WTC11 (cell line): ENCODE measurements at regions not wholly inside any gene's neighbourhood (a gene's known extent, or its start where the extent isn't known, plus 50 kb on each side); places are given as distances from the start of the nearest gene placed in this dataset.
A peak's percentile ranks its signal among the peaks of the same experiment; 100 is the strongest.

ENCODE experiments used
- ATAC-seq: fragments of 200-7000 bp; cut with Tn5 transposase; 2 replicates; pipeline ENCODE4 v1.10.0; 2021; ENCODE audit warnings: mild to moderate bottlenecking, moderate library complexity
- CTCF ChIA-PET: fragments of 300-600 bp; sonication (Branson Sonifier 250); formaldehyde crosslinking; loops from one replicate; lab custom pipeline; 2021; ENCODE audit warnings: antibody characterized with exemption; lab: Charles Lee
- POLR2A ChIA-PET: fragments of 350-600 bp; sonication (Branson Sonifier 250); formaldehyde crosslinking; loops from one replicate; lab custom pipeline; 2021; ENCODE audit warnings: antibody characterized with exemption; lab: Charles Lee
- DNase-seq: peaks from one replicate; pipeline ENCODE4 v3.0.0; 2021; ENCODE audit warnings: low spot score
- H3K27ac Mint-ChIP-seq: 2 replicates; pipeline ENCODE4 v1.8.0; 2021; ENCODE audit warnings: mixed read lengths
- H3K27me3 Mint-ChIP-seq: 2 replicates; pipeline ENCODE4 v1.8.0; 2021; ENCODE audit warnings: low read depth, mild to moderate bottlenecking, moderate library complexity, mixed read lengths
- H3K36me3 Mint-ChIP-seq: 2 replicates; pipeline ENCODE4 v1.8.0; 2021; ENCODE audit warnings: mixed read lengths
- H3K4me1 Mint-ChIP-seq: 2 replicates; pipeline ENCODE4 v1.8.0; 2022; ENCODE audit warnings: mixed read lengths
- H3K4me3 Mint-ChIP-seq: 2 replicates; pipeline ENCODE4 v1.8.0; 2021; ENCODE audit warnings: mild to moderate bottlenecking, moderate library complexity, mixed read lengths
- H3K9me3 Mint-ChIP-seq: 2 replicates; pipeline ENCODE4 v1.8.0; 2021; ENCODE audit warnings: mixed read lengths
- CREB1 ChIP-seq: sonication (generic); formaldehyde crosslinking; IDR thresholded peaks from 2 replicates; pipeline ENCODE4 v1.8.0; 2023; ENCODE audit warnings: mild to moderate bottlenecking, missing genetic modification reagents
- E2F1 ChIP-seq: sonication (generic); formaldehyde crosslinking; IDR thresholded peaks from 2 replicates; pipeline ENCODE4 v1.8.0; 2022; ENCODE audit warnings: mild to moderate bottlenecking, missing genetic modification reagents
- EMX1 ChIP-seq: fragments of 250-450 bp; sonication (Bioruptor Pico); IDR thresholded peaks from 2 replicates; pipeline ENCODE4 v1.8.0; 2021; ENCODE audit warnings: mild to moderate bottlenecking
- FOXK1 ChIP-seq: sonication (generic); formaldehyde crosslinking; IDR thresholded peaks from 2 replicates; pipeline ENCODE4 v1.8.0; 2022; ENCODE audit warnings: mild to moderate bottlenecking, moderate library complexity, missing genetic modification reagents
- FOXP4 ChIP-seq: sonication (generic); formaldehyde crosslinking; IDR thresholded peaks from 2 replicates; pipeline ENCODE4 v1.8.0; 2022; ENCODE audit warnings: mild to moderate bottlenecking, missing genetic modification reagents
- GRHL2 ChIP-seq: fragments of 250-450 bp; sonication (Bioruptor Pico); IDR thresholded peaks from 2 replicates; pipeline ENCODE4 v1.8.0; 2022; ENCODE audit warnings: mild to moderate bottlenecking, moderate library complexity; ENCODE audit not compliant: insufficient replicate concordance, severe bottlenecking
- IRF1 ChIP-seq: sonication (generic); formaldehyde crosslinking; IDR thresholded peaks from 2 replicates; pipeline ENCODE4 v1.8.0; 2023; ENCODE audit warnings: missing genetic modification reagents
- IRF2 ChIP-seq: sonication (generic); formaldehyde crosslinking; IDR thresholded peaks from 2 replicates; pipeline ENCODE4 v1.8.0; 2022; ENCODE audit warnings: low read depth, missing genetic modification reagents, borderline replicate concordance
- MXD4 ChIP-seq: fragments of 250-450 bp; sonication (Bioruptor Pico); IDR thresholded peaks from 2 replicates; pipeline ENCODE4 v1.8.0; 2021; ENCODE audit warnings: mild to moderate bottlenecking, moderate library complexity, borderline replicate concordance
- NFATC4 ChIP-seq: fragments of 250-450 bp; sonication (Bioruptor Pico); IDR thresholded peaks from 2 replicates; pipeline ENCODE4 v1.9.0; 2021; ENCODE audit warnings: mild to moderate bottlenecking
- SMAD3 ChIP-seq: sonication (generic); formaldehyde crosslinking; IDR thresholded peaks from 2 replicates; pipeline ENCODE4 v1.8.0; 2022; ENCODE audit warnings: missing genetic modification reagents, mild to moderate bottlenecking, borderline replicate concordance
- TCF7 ChIP-seq: sonication (generic); formaldehyde crosslinking; IDR thresholded peaks from 2 replicates; pipeline ENCODE4 v1.8.0; 2022; ENCODE audit warnings: mild to moderate bottlenecking, low read depth, missing genetic modification reagents, moderate library complexity
- ZBTB21 ChIP-seq: sonication (generic); formaldehyde crosslinking; IDR thresholded peaks from 2 replicates; pipeline ENCODE4 v1.8.1; 2023; ENCODE audit warnings: mild to moderate bottlenecking, missing genetic modification reagents, borderline replicate concordance
- ZBTB43 ChIP-seq: sonication (generic); formaldehyde crosslinking; IDR thresholded peaks from 2 replicates; pipeline ENCODE4 v1.8.1; 2023; ENCODE audit warnings: mild to moderate bottlenecking, missing genetic modification reagents
- ZNF138 ChIP-seq: sonication (generic); formaldehyde crosslinking; conservative IDR thresholded peaks from 2 replicates; pipeline ENCODE4 v1.8.1; 2022; ENCODE audit warnings: mild to moderate bottlenecking, moderate library complexity, missing genetic modification reagents
- ZNF396 ChIP-seq: fragments of 250-450 bp; sonication (Bioruptor Pico); IDR thresholded peaks from 2 replicates; pipeline ENCODE4 v1.8.0; 2021; ENCODE audit warnings: mild to moderate bottlenecking, moderate library complexity, borderline replicate concordance
- ZNF416 ChIP-seq: fragments of 250-450 bp; sonication (Bioruptor Pico); IDR thresholded peaks from 2 replicates; pipeline ENCODE4 v1.9.0; 2021; ENCODE audit warnings: mild to moderate bottlenecking, inconsistent platforms
- ZSCAN18 ChIP-seq: fragments of 250-450 bp; sonication (Bioruptor Pico); IDR thresholded peaks from 2 replicates; pipeline ENCODE4 v2.1.2; 2022; ENCODE audit warnings: mild to moderate bottlenecking, moderate library complexity
- TF ChIP-seq, protein P1 (sequence below): sonication (generic); formaldehyde crosslinking; IDR thresholded peaks from 2 replicates; pipeline ENCODE4 v1.8.1; 2023; ENCODE audit warnings: mild to moderate bottlenecking, missing genetic modification reagents
- TF ChIP-seq, protein P2 (sequence below): fragments of 250-450 bp; sonication (Bioruptor Pico); IDR thresholded peaks from 2 replicates; pipeline ENCODE4 v1.9.0; 2021; ENCODE audit warnings: mild to moderate bottlenecking, borderline replicate concordance
- TF ChIP-seq, protein P3 (sequence below): fragments of 250-450 bp; sonication (Bioruptor Pico); IDR thresholded peaks from 2 replicates; pipeline ENCODE4 v1.8.0; 2021; ENCODE audit warnings: mild to moderate bottlenecking

DNA sequence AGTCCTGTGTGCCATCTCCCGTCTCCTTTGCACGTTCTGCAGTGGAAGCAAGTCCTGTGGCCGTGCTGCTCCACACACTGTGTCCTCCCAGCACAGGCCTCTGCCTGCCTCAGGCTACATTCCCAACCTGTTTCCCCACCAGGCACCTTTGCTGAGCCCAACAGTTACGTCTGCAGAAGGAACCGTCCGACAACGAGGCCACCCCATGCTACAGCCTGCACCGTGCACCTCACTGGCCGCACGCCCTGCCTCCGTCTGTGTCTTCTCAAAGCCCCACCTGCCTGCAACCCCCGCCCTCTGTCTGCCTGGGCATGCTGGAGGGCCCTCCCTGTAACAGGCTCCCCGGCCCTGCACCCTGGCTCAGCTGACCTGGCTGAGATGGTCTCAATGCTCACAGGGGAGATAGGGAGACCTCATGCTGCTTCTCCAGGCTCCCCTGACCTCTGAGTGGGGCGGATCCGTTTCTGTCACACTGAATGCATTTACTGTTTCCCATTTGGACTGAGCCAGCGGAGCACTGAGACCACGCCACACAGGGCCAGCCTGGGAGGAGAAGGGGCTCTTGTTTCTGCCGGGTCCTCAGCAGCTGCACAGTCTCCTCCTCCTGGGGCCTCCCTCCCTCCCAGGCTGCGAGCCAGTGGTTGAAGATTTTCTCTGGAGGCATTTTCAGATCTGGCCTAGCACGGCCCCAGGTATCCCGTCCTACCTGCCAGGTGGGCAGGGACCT is 109.1 kb upstream of the OTOS start (continued):
- TF ChIP-seq ZSCAN18 (no peak), SMAD3 (CRISPR knock-in tag) (no peak), CREB1 (no peak), IRF1 (no peak), EMX1 (CRISPR knock-in tag) (no peak), GRHL2 (CRISPR knock-in tag) (no peak), NFATC4 (CRISPR knock-in tag) (no peak), ZNF396 (no peak)
- TF ChIP-seq, protein P1, sequence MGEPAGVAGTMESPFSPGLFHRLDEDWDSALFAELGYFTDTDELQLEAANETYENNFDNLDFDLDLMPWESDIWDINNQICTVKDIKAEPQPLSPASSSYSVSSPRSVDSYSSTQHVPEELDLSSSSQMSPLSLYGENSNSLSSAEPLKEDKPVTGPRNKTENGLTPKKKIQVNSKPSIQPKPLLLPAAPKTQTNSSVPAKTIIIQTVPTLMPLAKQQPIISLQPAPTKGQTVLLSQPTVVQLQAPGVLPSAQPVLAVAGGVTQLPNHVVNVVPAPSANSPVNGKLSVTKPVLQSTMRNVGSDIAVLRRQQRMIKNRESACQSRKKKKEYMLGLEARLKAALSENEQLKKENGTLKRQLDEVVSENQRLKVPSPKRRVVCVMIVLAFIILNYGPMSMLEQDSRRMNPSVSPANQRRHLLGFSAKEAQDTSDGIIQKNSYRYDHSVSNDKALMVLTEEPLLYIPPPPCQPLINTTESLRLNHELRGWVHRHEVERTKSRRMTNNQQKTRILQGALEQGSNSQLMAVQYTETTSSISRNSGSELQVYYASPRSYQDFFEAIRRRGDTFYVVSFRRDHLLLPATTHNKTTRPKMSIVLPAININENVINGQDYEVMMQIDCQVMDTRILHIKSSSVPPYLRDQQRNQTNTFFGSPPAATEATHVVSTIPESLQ (CRISPR knock-in tag), result no peak
- TF ChIP-seq, protein P2, sequence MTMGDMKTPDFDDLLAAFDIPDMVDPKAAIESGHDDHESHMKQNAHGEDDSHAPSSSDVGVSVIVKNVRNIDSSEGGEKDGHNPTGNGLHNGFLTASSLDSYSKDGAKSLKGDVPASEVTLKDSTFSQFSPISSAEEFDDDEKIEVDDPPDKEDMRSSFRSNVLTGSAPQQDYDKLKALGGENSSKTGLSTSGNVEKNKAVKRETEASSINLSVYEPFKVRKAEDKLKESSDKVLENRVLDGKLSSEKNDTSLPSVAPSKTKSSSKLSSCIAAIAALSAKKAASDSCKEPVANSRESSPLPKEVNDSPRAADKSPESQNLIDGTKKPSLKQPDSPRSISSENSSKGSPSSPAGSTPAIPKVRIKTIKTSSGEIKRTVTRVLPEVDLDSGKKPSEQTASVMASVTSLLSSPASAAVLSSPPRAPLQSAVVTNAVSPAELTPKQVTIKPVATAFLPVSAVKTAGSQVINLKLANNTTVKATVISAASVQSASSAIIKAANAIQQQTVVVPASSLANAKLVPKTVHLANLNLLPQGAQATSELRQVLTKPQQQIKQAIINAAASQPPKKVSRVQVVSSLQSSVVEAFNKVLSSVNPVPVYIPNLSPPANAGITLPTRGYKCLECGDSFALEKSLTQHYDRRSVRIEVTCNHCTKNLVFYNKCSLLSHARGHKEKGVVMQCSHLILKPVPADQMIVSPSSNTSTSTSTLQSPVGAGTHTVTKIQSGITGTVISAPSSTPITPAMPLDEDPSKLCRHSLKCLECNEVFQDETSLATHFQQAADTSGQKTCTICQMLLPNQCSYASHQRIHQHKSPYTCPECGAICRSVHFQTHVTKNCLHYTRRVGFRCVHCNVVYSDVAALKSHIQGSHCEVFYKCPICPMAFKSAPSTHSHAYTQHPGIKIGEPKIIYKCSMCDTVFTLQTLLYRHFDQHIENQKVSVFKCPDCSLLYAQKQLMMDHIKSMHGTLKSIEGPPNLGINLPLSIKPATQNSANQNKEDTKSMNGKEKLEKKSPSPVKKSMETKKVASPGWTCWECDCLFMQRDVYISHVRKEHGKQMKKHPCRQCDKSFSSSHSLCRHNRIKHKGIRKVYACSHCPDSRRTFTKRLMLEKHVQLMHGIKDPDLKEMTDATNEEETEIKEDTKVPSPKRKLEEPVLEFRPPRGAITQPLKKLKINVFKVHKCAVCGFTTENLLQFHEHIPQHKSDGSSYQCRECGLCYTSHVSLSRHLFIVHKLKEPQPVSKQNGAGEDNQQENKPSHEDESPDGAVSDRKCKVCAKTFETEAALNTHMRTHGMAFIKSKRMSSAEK, result no peak
- TF ChIP-seq, protein P3, sequence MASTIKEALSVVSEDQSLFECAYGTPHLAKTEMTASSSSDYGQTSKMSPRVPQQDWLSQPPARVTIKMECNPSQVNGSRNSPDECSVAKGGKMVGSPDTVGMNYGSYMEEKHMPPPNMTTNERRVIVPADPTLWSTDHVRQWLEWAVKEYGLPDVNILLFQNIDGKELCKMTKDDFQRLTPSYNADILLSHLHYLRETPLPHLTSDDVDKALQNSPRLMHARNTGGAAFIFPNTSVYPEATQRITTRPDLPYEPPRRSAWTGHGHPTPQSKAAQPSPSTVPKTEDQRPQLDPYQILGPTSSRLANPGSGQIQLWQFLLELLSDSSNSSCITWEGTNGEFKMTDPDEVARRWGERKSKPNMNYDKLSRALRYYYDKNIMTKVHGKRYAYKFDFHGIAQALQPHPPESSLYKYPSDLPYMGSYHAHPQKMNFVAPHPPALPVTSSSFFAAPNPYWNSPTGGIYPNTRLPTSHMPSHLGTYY, result no peak

GRCh38 chr2:240250150-240250984 is 109.9 kb upstream of the OTOS start:
- DNase-seq, result no peak
- H3K36me3 Mint-ChIP-seq, result no peaks in the 10 kb centered on the region
- POLR2A ChIA-PET, result no interaction called here
- H3K9me3 Mint-ChIP-seq, result no peaks in the 10 kb centered on the region; the same call in 1 of the 2 replicates
- no peaks in the 10 kb centered on the region for H3K27me3 Mint-ChIP-seq
- peak; percentile 51 for ATAC-seq
- peak overlapping the region; percentile 57; the same call in 1 of the 2 replicates for H3K27ac Mint-ChIP-seq
- CTCF ChIA-PET, result interaction anchor here (0.7 kb wide), 1 partner anchor 17 kb away, joined by 5 read pairs; no protein-coding TSS in a partner anchor
- H3K4me3 Mint-ChIP-seq, result no peak overlapping the region
- H3K4me1 Mint-ChIP-seq, result peaks cover 5% of the 10 kb centered on the region
- no peak for TF ChIP-seq ZBTB21 (CRISPR knock-in tag)
- no peak for TF ChIP-seq ZNF138 (CRISPR knock-in tag)
- no peak for TF ChIP-seq ZNF416 (CRISPR knock-in tag)
- TF ChIP-seq MXD4 (CRISPR knock-in tag), result no peak
- TF ChIP-seq FOXK1 (CRISPR knock-in tag), result no peak
- TF ChIP-seq ZBTB43 (CRISPR knock-in tag), result no peak
- TF ChIP-seq TCF7, result no peak
- TF ChIP-seq E2F1 (CRISPR knock-in tag), result no peak
- TF ChIP-seq IRF2 (CRISPR knock-in tag), result no peak
- TF ChIP-seq FOXP4, result no peak
